AG09309 (cell line): ENCODE measurements at regions not wholly inside any gene's neighbourhood (a gene's known extent, or its start where the extent isn't known, plus 50 kb on each side); places are given as distances from the start of the nearest gene placed in this dataset.

Experiments used
- DNase-seq: peaks from one replicate; pipeline ENCODE4 v3.0.0-alpha.2; 2010; ENCODE audit warnings: low read depth
- H3K4me3 ChIP-seq: 2 replicates; pipeline ENCODE4 v1.5.1; 2011; ENCODE audit warnings: mild to moderate bottlenecking, low read depth, low read length, moderate library complexity; ENCODE audit not compliant: control insufficient read depth
- CTCF ChIP-seq: IDR thresholded peaks from 2 replicates; pipeline ENCODE4 v1.5.1; 2011; ENCODE audit warnings: mild to moderate bottlenecking, low read depth, low read length, inconsistent platforms; ENCODE audit not compliant: insufficient read depth, control insufficient read depth; ENCODE audit errors: missing control alignments

- no peak overlapping the region for H3K4me3 ChIP-seq
- no peak for DNase-seq
- no peak for TF ChIP-seq CTCF
Measured at GRCh38 chr7:54883576-54883975, 124.6 kb upstream of the SEC61G start.

GRCh38 chr7:54885285-54885684 lies 126.3 kb upstream of the SEC61G start:
- DNase-seq, result no peak
- no peak for TF ChIP-seq CTCF
- no peak overlapping the region for H3K4me3 ChIP-seq

- no peak for TF ChIP-seq CTCF
- peak overlapping the region; percentile 40 for H3K4me3 ChIP-seq
- no peak for DNase-seq
Measured at GRCh38 chr7:54888067-54888733, 129.2 kb upstream of the SEC61G start.

GRCh38 chr7:54888734-54889082 lies 129.7 kb upstream of the SEC61G start:
- H3K4me3 ChIP-seq, result peak overlapping the region; percentile 40
- no peak for TF ChIP-seq CTCF
- DNase-seq, result no peak

- no peak overlapping the region for H3K4me3 ChIP-seq
- TF ChIP-seq CTCF, result no peak
- no peak for DNase-seq
Measured at GRCh38 chr7:54897891-54898290, 120.9 kb upstream of the EGFR start.

- DNase-seq, result no peak
- TF ChIP-seq CTCF, result no peak
- no peak overlapping the region for H3K4me3 ChIP-seq
Measured at GRCh38 chr7:54898659-54899340, 120.0 kb upstream of the EGFR start.
